Nephron (organoid): ENCODE measurements at regions not wholly inside any gene's neighbourhood (a gene's known extent, or its start where the extent isn't known, plus 50 kb on each side); places are given as distances from the start of the nearest gene placed in this dataset.
A peak's percentile ranks its signal among the peaks of the same experiment; 100 is the strongest.

Source experiments
- H3K27ac Mint-ChIP-seq, 3 experiments: 2 replicates each; pipeline ENCODE4 v1.8.0; 2020; ENCODE audit warnings: mixed read lengths in 3 of 3, mild to moderate bottlenecking in 2 of 3, moderate library complexity in 1 of 3
- H3K27me3 Mint-ChIP-seq: 2 replicates; pipeline ENCODE4 v1.8.0; 2021; ENCODE audit warnings: low read depth, mild to moderate bottlenecking, moderate library complexity, mixed read lengths
- H3K36me3 Mint-ChIP-seq: 2 replicates; pipeline ENCODE4 v1.8.0; 2020; ENCODE audit warnings: low read depth, mixed read lengths
- H3K4me1 Mint-ChIP-seq: 2 replicates; pipeline ENCODE4 v1.8.0; 2020; ENCODE audit warnings: mixed read lengths
- H3K4me3 Mint-ChIP-seq, 3 experiments: 2 replicates each; pipeline ENCODE4 v1.8.0; 2020; ENCODE audit warnings: mild to moderate bottlenecking in 3 of 3, mixed read lengths in 3 of 3, moderate library complexity in 2 of 3
- H3K9me3 Mint-ChIP-seq: 2 replicates; pipeline ENCODE4 v1.8.0; 2020; ENCODE audit warnings: mixed read lengths
- CTCF ChIP-seq, 3 experiments: fragments of 200-600 bp; sonication (generic); IDR thresholded peaks; one replicate each; pipeline ENCODE4 v1.5.0; 2021; ENCODE audit warnings: antibody characterized with exemption in 3 of 3; ENCODE audit not compliant: unreplicated experiment in 3 of 3

- Mint-ChIP-seq H3K27me3 (no peaks in the 10 kb centered on the region), H3K4me1 (peaks cover 40% of the 10 kb centered on the region), H3K36me3 (peaks cover 32% of the 10 kb centered on the region), H3K27ac (peak overlapping the region; percentile 33 to 63 (median 59)), H3K4me3 (no peak overlapping the region), H3K9me3 (peaks cover 11% of the 10 kb centered on the region)
- TF ChIP-seq CTCF (IDR thresholded peaks at IDR 0.05; ENCODE audit: unreplicated experiment in 3 of 3) = no peak
These were observed 198.2 kb downstream of the PRL start for GRCh38 chr6:22098601-22099031.

- Mint-ChIP-seq H3K27me3 (no peaks in the 10 kb centered on the region), H3K9me3 (peaks cover 11% of the 10 kb centered on the region), H3K27ac (peak overlapping the region; percentile 49 to 63 (median 49)), H3K36me3 (peaks cover 34% of the 10 kb centered on the region), H3K4me1 (peaks cover 40% of the 10 kb centered on the region), H3K4me3 (no peak overlapping the region)
- no peak for TF ChIP-seq CTCF (IDR thresholded peaks at IDR 0.05; ENCODE audit: unreplicated experiment in 3 of 3)
These were observed 197.6 kb downstream of the PRL start for GRCh38 chr6:22099231-22099630.

GRCh38 chr6:22099923-22100322 is 196.9 kb downstream of the PRL start:
- peaks cover 9% of the 10 kb centered on the region for H3K9me3 Mint-ChIP-seq
- no peaks in the 10 kb centered on the region for H3K27me3 Mint-ChIP-seq
- H3K27ac Mint-ChIP-seq = no peak overlapping the region
- TF ChIP-seq CTCF (IDR thresholded peaks at IDR 0.05; ENCODE audit: unreplicated experiment in 3 of 3) = no peak
- peaks cover 34% of the 10 kb centered on the region for H3K36me3 Mint-ChIP-seq
- peaks cover 36% of the 10 kb centered on the region for H3K4me1 Mint-ChIP-seq
- H3K4me3 Mint-ChIP-seq = no peak overlapping the region

- Mint-ChIP-seq H3K4me1 (peaks cover 26% of the 10 kb centered on the region), H3K36me3 (peaks cover 26% of the 10 kb centered on the region), H3K9me3 (peaks cover 9% of the 10 kb centered on the region), H3K27ac (peak overlapping the region; percentile 20 to 58 (median 43)), H3K4me3 (no peak overlapping the region), H3K27me3 (no peaks in the 10 kb centered on the region)
- no peak for TF ChIP-seq CTCF (IDR thresholded peaks at IDR 0.05; ENCODE audit: unreplicated experiment in 3 of 3)
These were observed 195.7 kb downstream of the PRL start for GRCh38 chr6:22101163-22101562.

- H3K9me3 Mint-ChIP-seq = peaks cover 9% of the 10 kb centered on the region
- H3K4me3 Mint-ChIP-seq = no peak overlapping the region
- TF ChIP-seq CTCF (IDR thresholded peaks at IDR 0.05; ENCODE audit: unreplicated experiment in 3 of 3) = no peak
- peaks cover 26% of the 10 kb centered on the region for H3K36me3 Mint-ChIP-seq
- no peaks in the 10 kb centered on the region for H3K27me3 Mint-ChIP-seq
- no peak overlapping the region for H3K27ac Mint-ChIP-seq
- peaks cover 21% of the 10 kb centered on the region for H3K4me1 Mint-ChIP-seq
These were observed 194.2 kb downstream of the PRL start for GRCh38 chr6:22102671-22103070.

- H3K4me3 Mint-ChIP-seq = no peak overlapping the region
- peaks cover 9% of the 10 kb centered on the region for H3K9me3 Mint-ChIP-seq
- no peak for TF ChIP-seq CTCF (IDR thresholded peaks at IDR 0.05; ENCODE audit: unreplicated experiment in 3 of 3)
- H3K4me1 Mint-ChIP-seq = peaks cover 6% of the 10 kb centered on the region
- H3K27me3 Mint-ChIP-seq = no peaks in the 10 kb centered on the region
- no peak overlapping the region for H3K27ac Mint-ChIP-seq
- peaks cover 55% of the 10 kb centered on the region for H3K36me3 Mint-ChIP-seq
These were observed 190.4 kb downstream of the PRL start for GRCh38 chr6:22106451-22106850.
